D721Med (cell line): ENCODE measurements at regions not wholly inside any gene's neighbourhood (a gene's known extent, or its start where the extent isn't known, plus 50 kb on each side); places are given as distances from the start of the nearest gene placed in this dataset.
"Not testable (repeated sequence)": the region's sequence is repeated elsewhere in the genome, so short reads cannot be mapped to it uniquely, and the experiment has no call there.

Source experiments
- DNase-seq: peaks from one replicate; pipeline ENCODE4 v3.0.0; 2011; ENCODE audit warnings: low spot score; ENCODE audit not compliant: insufficient read length
- FAIRE-seq: peaks from 2 replicates; lab custom pipeline; 2011; peaks lifted over from hg19 to GRCh38; lab: Jason Lieb, UNC
- CTCF ChIP-seq: IDR thresholded peaks from 2 replicates; pipeline ENCODE4 v1.5.1; 2012; ENCODE audit warnings: mild to moderate bottlenecking, control low read depth; ENCODE audit not compliant: insufficient read depth; ENCODE audit errors: missing control alignments

GRCh38 chr14:46596236-46596635 is 55.3 kb downstream of the RPL10L start:
- DNase-seq (no peak), FAIRE-seq (no peak)
- TF ChIP-seq CTCF: no peak

- no peak for TF ChIP-seq CTCF
- DNase-seq (no peak), FAIRE-seq (no peak)
These were observed 68.8 kb downstream of the RPL10L start for GRCh38 chr14:46582826-46583225.

GRCh38 chr14:46581036-46581671 is 70.4 kb downstream of the RPL10L start:
- DNase-seq (no peak), FAIRE-seq (peak; percentile 21)
- TF ChIP-seq CTCF: peak; percentile 74

- FAIRE-seq: no peak
- DNase-seq: no peak
- TF ChIP-seq CTCF: no peak
These were observed 76.6 kb downstream of the RPL10L start for GRCh38 chr14:46574978-46575375.

- no peak for TF ChIP-seq CTCF
- DNase-seq (no peak), FAIRE-seq (no peak)
These were observed 77.2 kb downstream of the RPL10L start for GRCh38 chr14:46574221-46574977.

- no peak for TF ChIP-seq CTCF
- no peak for DNase-seq
- no peak for FAIRE-seq
These were observed 78.1 kb downstream of the RPL10L start for GRCh38 chr14:46573498-46573897.

GRCh38 chr14:46571970-46572369 is 79.6 kb downstream of the RPL10L start:
- TF ChIP-seq CTCF: no peak
- DNase-seq: no peak
- no peak for FAIRE-seq

- DNase-seq, FAIRE-seq: not testable (repeated sequence)
These were observed 83.4 kb downstream of the RPL10L start for GRCh38 chr14:46568161-46568560.
